GM18519 (cell line): ENCODE measurements at regions not wholly inside any gene's neighbourhood (a gene's known extent, or its start where the extent isn't known, plus 50 kb on each side); places are given as distances from the start of the nearest gene placed in this dataset.
"Not testable (repeated sequence)": the region's sequence is repeated elsewhere in the genome, so short reads cannot be mapped to it uniquely, and the experiment has no call there.

Experiments used
- ATAC-seq: cut with Tn5 transposase; IDR thresholded peaks from one replicate; pipeline ENCODE4 v1.9.1; 2021; ENCODE audit warnings: mild to moderate bottlenecking, moderate library complexity; ENCODE audit not compliant: unreplicated experiment, low FRiP score

- no peak for ATAC-seq
These were observed 930.3 kb upstream of the ARRDC3 start for GRCh38 chr5:92313385-92313784.

DNA sequence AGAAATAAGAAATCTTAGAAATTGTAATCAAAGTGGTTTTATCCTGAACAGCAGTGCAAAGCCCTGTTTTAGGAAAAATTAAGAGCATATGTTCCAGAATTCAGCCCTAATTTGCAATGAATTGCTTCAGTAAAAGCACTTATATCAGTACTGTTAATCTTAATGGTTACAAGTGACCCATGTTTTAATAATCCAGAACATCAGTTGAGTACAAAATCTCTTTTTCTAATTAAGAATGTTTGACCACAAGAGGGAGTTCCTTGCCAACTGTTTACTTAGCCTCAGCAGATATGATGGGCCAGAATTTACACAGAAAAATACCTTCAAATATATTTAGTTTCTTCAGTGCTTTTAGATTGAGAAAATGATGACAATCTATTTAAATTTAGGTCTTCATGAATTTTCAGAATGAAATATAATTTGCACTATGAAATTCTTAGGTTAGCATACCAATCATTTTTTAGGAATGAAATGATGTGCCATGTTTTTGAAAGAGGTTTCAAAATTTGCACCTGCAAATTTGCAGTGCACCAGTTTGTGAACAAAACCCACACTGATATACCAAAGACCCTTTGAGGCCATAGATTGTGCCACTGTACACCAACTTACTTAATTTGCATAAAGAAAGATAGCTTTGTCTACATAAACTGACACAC is 926.3 kb upstream of the ARRDC3 start:
- peak; percentile 65 for ATAC-seq

DNA sequence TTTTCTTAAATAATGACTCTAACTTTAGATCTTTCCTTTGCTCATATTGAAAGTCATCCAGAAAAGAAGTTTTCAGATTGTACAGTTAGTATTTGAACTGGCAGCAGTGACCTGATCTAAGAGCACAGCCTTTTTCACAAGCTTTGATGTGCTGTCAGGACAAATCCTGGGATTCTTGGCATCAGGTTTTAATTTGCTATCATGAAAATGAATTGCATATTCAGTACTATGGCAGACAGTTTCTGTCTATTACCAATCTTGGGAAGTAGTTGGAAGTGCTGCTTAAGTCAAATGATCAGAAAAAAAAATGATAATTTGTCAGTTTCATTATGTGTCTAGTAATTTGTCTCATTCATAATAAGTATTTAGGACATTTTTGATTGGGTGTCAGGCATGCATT is 925.6 kb upstream of the ARRDC3 start:
- ATAC-seq = no peak

GRCh38 chr5:92302356-92302755 is 919.2 kb upstream of the ARRDC3 start:
- ATAC-seq = not testable (repeated sequence)

DNA sequence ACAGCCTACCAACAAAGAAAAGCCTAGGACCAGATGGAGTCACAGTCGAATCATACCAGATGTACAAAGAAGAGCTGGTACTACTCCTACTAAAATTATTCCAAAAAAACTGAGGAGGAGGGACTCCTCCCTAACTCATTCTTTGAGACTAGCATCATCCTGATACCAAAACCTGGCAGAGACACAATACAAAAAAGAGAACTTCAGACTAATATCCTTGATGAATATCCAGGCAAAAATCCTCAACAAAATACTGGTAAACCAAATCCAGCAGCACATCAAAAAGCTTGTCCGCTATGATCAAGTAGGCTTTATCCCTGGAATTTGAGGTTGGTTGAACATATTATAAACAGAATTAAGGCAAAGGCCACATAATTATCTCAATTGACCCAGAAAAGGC is 900.4 kb upstream of the ARRDC3 start:
- ATAC-seq = no peak

- ATAC-seq = not testable (repeated sequence)
These were observed 888.6 kb upstream of the ARRDC3 start for GRCh38 chr5:92271750-92272149.

DNA sequence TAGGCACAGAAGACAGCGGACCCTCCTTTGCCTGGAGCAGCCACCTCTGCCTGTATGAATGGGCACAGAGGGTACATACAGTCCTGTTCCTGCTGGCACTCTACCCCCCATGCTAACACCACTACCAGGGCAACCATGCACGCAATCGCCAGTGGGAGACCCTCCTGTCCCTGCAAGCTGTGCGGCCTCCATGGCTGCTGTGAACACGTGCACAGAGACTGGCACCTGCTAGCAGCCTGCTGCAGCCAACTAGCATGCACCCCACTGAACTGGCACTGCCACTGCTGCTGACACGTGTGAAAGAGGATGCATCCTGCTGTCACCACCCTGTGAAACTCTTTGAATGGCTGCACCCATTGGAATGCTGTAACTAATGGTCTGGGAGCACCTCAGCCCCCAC is 885.2 kb upstream of the ARRDC3 start:
- ATAC-seq = no peak

GRCh38 chr5:92267830-92268229 is 884.7 kb upstream of the ARRDC3 start:
- ATAC-seq = no peak

- no peak for ATAC-seq
These were observed 882.7 kb upstream of the ARRDC3 start for GRCh38 chr5:92265804-92266203.

DNA sequence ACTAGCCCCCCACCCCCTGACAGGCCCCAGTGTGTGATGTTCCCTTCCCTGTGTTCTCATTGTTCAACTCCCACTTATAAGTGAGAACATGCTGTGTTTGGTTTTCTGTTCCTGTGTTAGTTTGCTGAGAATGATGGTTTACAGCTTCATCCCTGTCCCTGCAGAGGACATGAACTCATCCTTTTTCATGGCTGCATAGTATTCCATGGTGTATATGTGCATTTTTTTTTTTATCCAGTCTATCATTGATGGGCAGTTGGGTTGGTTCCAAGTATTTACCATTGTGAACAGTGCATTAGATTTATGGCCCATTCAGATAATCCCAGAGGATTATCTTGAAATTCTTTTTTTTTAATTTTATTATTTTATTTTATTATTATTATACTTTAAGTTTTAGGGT is 872.5 kb upstream of the ARRDC3 start:
- not testable (repeated sequence) for ATAC-seq

GRCh38 chr5:92248518-92248917 is 865.4 kb upstream of the ARRDC3 start:
- ATAC-seq = no peak

DNA sequence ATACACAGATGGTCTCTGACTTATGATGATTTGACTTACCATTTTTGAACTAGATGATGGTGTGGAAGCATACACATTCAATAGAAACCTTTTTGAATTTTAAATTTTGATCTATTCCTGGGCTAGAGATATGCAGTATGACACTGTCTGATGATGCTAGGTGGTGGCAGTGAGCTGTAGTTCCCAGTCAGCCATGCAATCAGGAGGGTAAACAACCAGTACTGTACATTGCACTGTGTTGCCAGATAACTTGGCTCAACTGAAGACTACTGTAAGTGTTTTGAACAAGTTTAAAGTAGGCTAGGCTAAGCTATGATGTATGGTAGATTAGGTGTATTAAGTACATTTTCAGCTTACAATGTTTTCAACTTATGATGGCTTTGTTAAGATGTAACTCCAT is 859.1 kb upstream of the ARRDC3 start:
- no peak for ATAC-seq

DNA sequence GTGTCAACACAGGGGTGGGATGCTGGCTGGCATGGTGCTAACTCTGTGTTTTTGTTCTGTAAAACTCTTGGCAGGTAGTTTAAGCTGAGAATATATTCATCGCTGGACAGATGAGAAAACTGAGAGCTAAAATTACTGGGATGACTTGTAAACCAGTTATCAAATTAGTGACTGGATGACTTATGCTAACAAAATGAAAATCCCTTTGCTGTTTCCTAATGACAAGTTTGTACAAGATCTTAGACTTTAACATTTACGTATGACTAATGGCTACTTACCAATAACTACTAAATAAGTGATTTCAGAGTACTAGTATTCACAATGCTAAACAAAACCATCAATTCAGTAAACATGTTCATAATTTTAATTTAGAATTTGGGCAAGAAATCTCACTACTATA is 854.8 kb upstream of the ARRDC3 start:
- ATAC-seq = no peak

DNA sequence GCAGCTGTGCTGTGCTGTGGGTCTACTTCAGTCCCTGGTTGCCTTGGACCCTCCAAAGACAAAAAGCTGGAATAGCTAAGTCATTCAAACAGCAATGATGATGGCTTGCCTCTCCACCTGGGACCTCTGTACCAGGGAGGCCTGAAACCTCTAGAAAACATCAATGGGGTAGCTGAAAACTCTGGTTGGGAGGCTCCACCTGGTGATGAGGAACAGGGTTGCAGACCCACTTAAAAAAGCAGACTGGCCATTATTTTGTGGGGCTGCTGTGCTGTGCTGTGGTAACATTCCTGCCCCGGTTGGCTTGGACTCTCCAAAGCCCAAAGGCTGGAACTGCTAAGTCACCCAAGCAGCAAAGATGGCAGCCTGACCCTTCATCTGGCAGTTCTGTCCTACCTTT is 839.3 kb upstream of the ARRDC3 start:
- no peak for ATAC-seq

- ATAC-seq = not testable (repeated sequence)
These were observed 833.7 kb upstream of the ARRDC3 start for GRCh38 chr5:92216852-92217251.

DNA sequence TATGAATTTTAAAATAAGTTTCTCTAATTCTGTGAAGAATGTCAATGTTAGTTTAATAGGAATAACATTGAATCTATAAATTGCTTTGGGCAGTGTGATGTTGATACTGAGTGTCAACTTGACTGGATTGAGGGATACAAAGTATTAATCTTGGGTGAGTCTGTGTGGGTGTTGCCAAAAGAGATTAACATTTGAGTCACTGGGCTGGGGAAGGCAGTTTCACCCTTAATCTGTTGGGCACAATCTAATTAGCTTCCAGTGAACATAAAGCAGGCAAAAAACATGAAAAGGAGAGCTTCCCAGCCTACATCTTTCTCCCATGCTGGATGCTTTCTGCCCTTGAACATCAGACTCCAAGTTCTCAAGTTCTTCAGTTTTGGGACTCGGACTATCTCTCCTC is 832.0 kb upstream of the ARRDC3 start:
- no peak for ATAC-seq

- ATAC-seq = no peak
These were observed 825.1 kb upstream of the ARRDC3 start for GRCh38 chr5:92208265-92208664.

DNA sequence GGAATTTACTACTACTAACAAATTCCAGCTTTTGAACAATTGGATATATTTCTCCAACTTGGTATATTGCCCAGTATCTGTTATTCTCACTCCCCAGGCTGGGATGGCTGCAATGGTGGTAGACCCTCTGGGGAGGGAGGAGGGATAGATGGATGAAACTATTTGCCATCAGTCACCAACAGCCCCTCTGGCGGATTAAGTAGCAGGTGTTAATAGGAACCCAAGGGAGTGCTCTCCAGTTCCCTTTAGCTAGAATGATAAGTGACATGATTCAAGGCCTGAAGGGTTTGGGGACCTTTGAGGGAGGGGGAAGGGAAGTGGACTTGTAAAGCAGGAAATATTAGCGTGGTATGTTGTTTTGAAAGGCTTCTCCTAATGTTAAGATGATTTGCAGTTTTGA is 824.0 kb upstream of the ARRDC3 start:
- no peak for ATAC-seq

DNA sequence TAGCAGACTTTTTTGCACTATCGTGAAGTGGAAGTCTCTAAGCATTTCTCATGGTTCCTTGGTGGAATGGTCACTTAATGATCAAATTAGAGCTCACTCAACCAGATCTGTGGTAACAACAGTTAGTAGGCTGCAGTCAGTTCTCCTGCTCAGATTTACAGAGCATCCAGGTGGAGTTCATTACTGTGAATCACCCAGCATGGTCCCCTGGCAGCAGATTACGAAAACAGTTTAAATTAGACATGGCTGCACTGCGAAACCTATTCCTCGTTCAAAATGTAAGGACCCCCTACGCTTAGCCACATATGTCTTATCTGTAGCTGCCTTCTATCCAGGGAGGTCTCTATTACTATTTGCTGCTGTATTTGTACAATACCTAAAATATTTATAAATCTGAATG is 823.6 kb upstream of the ARRDC3 start:
- no peak for ATAC-seq

DNA sequence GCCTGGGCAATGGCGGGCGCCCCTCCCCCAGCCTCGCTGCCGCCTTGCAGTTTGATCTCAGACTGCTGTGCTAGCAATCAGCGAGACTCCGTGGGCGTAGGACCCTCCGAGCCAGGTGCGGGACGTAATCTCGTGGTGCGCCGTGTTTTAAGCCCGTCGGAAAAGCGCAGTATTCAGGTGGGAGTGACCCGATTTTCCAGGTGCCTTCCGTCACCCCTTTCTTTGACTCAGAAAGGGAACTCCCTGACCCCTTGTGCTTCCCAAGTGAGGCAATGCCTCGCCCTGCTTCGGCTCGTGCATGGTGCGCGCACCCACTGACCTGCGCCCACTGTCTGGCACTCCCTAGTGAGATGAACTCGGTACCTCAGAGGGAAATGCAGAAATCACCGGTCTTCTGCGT is 815.9 kb upstream of the ARRDC3 start:
- ATAC-seq = not testable (repeated sequence)

GRCh38 chr5:92181656-92182055 is 798.5 kb upstream of the ARRDC3 start:
- ATAC-seq = no peak

GRCh38 chr5:92180391-92180790 is 797.3 kb upstream of the ARRDC3 start:
- ATAC-seq = no peak

DNA sequence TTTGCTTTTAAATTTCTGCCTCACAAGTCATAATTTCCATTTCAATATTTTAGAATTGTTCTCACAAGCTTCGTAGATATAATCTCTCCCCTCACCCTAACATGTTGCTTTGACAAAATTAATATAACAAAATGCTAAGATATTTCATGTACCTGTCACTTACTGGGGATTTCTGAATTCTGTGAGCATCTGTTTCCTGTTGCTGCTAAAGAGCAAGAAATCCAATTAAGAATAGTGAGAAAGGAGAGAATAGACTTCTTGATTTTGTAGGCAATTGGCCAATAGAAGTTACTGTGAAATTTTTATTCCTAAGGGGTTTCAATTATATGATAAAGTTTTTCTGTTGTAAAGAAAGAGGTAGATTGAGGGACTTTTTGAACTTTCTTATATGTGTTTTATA is 796.5 kb upstream of the ARRDC3 start:
- no peak for ATAC-seq
